ENCODE measurements at regions not wholly inside any gene's neighbourhood (a gene's known extent, or its start where the extent isn't known, plus 50 kb on each side); places are given as distances from the start of the nearest gene placed in this dataset.

DNA sequence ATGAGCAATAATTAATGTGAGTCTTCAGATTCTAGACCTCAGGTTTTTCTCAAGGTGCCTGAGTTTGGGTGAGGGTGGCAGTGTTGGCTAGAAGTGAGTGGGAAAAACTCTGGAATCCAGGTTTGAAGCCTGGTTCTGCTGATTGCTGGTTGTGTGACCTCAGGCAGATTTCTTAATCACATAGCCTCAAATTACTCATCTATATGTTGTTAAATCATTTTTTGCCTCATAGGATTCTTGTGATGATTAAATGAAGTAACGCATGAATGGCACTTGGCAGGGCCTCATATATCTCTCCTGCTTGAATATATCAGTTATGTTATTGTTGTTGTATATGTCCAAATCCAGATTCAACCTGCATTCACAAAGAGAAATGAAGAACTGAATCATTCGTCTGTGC, 60.5 kb downstream of the NR2F2 start:
- no peak overlapping the region for H3K4me3 ChIP-seq (ENCODE audit: low read depth, low read length)
- TF ChIP-seq CTCF (IDR thresholded peaks at IDR 0.05; ENCODE audit: borderline replicate concordance, insufficient read depth, low read depth, low read length): no peak

- TF ChIP-seq CTCF (IDR thresholded peaks at IDR 0.05; ENCODE audit: borderline replicate concordance, insufficient read depth, low read depth, low read length): no peak
- no peak overlapping the region for H3K4me3 ChIP-seq (ENCODE audit: low read depth, low read length)
Observed at GRCh38 chr15:96392380-96393208, 62.1 kb downstream of the NR2F2 start.

DNA sequence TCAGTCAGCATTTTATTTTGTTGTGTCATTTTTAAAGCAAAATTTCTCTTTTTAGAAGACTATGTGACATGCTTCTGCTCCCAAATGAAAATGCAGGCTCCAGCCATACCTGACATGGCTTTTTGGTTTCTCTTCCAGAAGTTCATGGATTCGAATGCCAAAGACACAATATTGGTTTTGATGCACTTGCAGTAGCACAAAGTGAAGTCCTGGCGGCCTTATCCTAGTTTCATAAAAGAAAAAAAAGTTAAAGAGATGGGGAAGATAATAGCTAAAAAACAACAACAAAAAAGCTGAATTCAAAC, 62.7 kb downstream of the NR2F2 start:
- no peak overlapping the region for H3K4me3 ChIP-seq (ENCODE audit: low read depth, low read length)
- no peak for TF ChIP-seq CTCF (IDR thresholded peaks at IDR 0.05; ENCODE audit: borderline replicate concordance, insufficient read depth, low read depth, low read length)

- no peak overlapping the region for H3K4me3 ChIP-seq (ENCODE audit: low read depth, low read length)
- TF ChIP-seq CTCF (IDR thresholded peaks at IDR 0.05; ENCODE audit: borderline replicate concordance, insufficient read depth, low read depth, low read length): no peak
Observed at GRCh38 chr15:96395687-96396086, 65.2 kb downstream of the NR2F2 start.

DNA sequence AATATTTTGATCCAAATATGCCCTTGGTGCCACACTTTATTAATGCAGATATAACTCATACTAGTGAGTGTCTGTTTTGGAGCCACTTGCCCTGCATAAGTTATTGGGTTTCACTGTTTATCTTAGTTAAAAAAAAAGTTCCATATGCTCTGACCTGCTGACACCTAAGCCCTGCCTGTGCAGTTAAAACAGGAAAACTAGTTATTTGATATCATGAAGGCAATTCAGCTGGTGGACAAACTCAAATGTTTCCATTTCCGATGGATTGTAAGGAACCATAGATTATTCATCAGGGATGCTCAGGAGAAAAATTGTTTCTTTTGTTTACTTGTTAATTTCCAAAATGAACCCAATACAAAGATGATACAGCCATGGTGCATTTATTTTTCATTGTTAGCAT, 68.3 kb downstream of the NR2F2 start:
- TF ChIP-seq CTCF (IDR thresholded peaks at IDR 0.05; ENCODE audit: borderline replicate concordance, insufficient read depth, low read depth, low read length): no peak
- no peak overlapping the region for H3K4me3 ChIP-seq (ENCODE audit: low read depth, low read length)

DNA sequence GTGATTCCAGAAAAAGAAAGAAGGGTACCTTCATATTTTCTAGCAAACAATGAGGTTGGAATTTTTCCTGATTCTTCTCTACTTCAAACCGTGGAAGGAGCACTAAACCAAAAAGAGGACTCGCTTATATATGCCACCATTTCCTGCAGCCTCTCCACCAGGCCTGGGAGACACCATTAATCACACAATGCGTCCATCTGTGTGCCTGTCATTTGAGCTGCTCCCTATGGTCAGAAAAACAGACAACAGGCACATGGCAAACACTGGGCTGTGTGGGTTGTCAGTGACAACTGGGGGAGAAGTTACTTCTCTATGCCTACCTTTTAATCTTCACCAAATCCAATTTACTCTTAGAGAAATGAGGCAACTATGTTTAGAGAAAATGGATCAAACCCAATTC, 71.9 kb downstream of the NR2F2 start:
- no peak for TF ChIP-seq CTCF (IDR thresholded peaks at IDR 0.05; ENCODE audit: borderline replicate concordance, insufficient read depth, low read depth, low read length)
- H3K4me3 ChIP-seq (ENCODE audit: low read depth, low read length): no peak overlapping the region

DNA sequence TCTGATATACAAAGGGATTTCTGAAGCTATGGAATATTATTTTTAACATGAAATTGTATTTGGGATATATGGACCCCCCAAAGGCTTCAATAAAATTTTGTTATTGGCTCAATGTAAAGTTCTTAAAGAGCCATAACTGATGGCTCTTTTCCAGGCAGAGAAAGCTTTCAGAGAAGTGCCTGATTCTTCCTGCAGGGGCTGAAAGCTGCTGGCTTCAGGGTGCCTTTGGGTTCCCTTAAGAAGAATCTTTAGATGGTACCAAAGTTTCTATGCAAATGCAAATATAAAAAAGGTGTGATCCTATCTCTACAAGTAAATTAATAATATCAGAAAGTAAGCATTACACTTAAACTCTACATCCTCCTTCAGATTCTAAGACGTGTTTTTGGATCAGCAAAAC, 72.6 kb downstream of the NR2F2 start:
- TF ChIP-seq CTCF (IDR thresholded peaks at IDR 0.05; ENCODE audit: borderline replicate concordance, insufficient read depth, low read depth, low read length): no peak
- no peak overlapping the region for H3K4me3 ChIP-seq (ENCODE audit: low read depth, low read length)
